ENCODE measurements at regions not wholly inside any gene's neighbourhood (a gene's known extent, or its start where the extent isn't known, plus 50 kb on each side); places are given as distances from the start of the nearest gene placed in this dataset.
A peak's percentile ranks its signal among the peaks of the same experiment; 100 is the strongest.
"Not testable (repeated sequence)": the region's sequence is repeated elsewhere in the genome, so short reads cannot be mapped to it uniquely, and the experiment has no call there.

GRCh38 chr10:91091780-91092179 lies 128.7 kb upstream of the PCGF5 start:
- DNase-seq, result no peak

- no peak for DNase-seq
Observed at GRCh38 chr10:91096274-91096673, 124.2 kb upstream of the PCGF5 start.

GRCh38 chr10:91097313-91097712 lies 123.2 kb upstream of the PCGF5 start:
- DNase-seq, result no peak

- not testable (repeated sequence) for DNase-seq
Observed at GRCh38 chr10:91098021-91098420, 122.4 kb upstream of the PCGF5 start.

GRCh38 chr10:91103384-91104192 lies 116.9 kb upstream of the PCGF5 start:
- DNase-seq, result no peak

DNA sequence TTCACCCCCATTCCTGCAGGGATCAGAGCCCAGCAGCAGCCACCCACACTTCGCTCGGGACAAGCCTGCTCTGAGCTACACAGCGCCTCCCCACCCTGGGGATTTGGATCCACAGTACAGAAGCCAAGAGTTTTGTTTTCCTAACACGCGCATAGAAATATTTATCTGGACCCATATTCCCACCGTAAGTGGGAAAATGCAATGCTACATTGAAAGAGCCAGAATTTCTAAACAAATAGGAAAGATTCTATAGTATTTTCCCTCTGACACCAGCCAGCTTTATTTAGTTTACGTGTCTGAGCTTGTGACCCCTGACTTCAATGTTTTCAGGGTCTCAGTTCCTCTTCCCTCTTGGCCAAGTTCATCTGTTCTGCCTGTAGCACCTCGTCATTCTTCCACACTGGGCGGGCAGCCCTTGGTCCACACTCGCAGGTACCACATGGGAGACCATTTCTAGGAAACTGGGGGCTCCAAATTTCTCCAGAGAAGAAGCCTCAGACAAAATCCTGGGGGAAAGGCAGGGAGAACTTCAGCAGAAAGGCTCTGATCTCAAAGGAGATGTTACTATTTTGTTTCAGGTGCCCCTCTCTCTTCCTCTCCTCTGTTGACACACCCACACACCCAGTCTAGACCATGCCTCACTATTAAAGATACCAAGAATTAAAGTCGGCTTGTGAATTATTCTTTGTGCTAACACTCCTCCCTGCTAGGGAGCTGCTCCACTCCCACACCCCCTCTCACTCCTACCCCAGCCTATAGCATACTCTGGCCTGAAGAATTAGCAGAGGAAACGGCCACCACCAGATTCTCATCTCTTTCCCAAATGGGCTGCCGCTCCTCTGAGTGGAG lies 116.0 kb upstream of the PCGF5 start:
- no peak for DNase-seq

GRCh38 chr10:91105269-91105668 lies 115.2 kb upstream of the PCGF5 start:
- DNase-seq, result no peak

DNA sequence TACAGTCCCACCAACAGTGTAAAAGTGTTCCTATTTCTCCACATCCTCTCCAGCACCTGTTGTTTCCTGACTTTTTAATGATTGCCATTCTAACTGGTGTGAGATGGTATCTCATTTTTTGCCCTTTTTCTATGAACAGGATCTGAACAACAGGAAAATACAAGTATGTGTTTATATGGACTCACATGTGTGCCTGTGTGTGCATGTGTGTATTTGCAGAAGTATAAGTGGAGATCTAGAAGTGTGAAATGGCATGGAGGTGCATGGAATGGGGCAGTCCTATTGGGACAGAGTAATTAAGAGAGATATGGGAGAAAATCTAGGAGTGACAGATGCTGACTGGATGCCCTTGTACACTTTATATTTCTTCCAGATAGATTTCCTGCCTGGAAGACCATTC lies 111.6 kb upstream of the PCGF5 start:
- DNase-seq, result no peak

- DNase-seq, result no peak
Observed at GRCh38 chr10:91111060-91111459, 109.4 kb upstream of the PCGF5 start.

DNA sequence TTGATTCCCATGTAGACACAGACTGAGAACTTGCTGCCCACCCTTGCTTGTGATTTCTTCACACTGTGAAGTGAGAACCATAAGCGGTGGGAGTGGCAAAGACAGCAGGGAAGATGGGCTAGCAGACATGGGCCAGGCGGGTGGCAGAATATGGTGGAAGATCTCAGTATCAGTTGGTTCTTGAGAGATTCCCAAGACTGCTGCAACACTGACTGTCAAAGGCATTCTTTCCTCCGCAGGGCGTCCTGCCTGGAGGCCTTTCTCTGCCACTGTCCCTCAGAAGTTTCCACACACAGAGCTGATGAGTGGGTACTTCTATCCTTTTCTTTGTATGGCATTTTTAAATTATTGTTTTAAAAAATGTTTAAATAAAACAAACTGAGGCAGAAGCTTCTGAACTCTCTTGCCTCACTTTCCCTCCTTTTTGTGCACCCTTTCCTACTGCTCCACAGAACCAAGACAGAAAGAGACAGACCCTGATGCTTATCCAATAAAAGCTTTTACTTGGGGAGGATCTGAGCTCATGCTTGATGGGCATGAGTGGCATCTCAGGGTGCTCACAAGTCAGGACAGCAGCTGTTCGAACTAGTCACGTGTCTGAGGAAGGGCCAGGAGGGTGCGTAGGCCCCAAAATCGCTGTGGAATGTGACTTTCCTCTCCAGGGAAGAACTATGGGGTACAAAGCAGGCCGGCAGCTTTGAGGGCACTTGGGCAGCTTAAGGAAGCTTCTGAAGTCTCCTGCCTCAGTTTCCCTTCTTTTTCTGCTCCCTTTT lies 104.7 kb upstream of the PCGF5 start:
- DNase-seq, result no peak

DNA sequence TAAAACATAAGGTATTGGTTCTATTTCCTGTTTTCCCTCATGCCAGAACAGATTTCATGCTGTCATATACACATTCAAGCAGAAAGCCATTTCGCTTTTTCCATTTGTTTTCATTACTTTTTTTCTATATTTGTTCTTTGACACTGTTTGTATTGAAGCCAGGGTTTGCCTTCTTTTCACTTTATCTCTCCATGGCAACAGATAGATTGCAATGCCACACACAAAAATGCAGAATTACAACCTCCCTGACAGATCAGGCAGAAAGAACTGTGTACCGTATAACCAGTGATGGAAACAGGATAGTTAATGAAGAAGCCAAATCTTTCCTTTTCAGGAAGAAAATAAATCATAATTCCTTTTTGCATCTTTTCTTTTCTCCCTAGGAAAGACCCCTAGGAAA lies 103.0 kb upstream of the PCGF5 start:
- no peak for DNase-seq

- no peak for DNase-seq
Observed at GRCh38 chr10:91120348-91120747, 100.1 kb upstream of the PCGF5 start.

DNA sequence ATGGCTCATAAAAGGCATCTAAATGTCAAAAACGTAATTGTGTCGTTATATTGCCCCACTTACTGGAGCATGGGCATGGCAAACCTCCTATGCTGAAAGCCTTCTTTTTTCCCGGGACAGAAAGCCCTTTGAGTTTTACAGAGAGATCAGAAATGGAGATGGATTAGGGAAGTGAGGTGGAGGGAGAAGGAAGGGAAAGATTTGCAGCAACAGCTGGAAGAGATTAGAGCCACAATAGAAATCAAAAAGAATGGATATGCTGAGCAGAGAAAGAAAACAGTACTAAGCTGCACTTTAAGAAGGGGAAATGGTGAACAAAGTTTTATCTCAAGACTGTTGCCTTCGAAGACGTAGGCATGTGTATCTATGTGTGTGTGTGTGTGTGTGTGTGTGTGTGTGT lies 97.2 kb upstream of the PCGF5 start:
- no peak for DNase-seq

GRCh38 chr10:91124016-91124415 lies 96.4 kb upstream of the PCGF5 start:
- no peak for DNase-seq

DNA sequence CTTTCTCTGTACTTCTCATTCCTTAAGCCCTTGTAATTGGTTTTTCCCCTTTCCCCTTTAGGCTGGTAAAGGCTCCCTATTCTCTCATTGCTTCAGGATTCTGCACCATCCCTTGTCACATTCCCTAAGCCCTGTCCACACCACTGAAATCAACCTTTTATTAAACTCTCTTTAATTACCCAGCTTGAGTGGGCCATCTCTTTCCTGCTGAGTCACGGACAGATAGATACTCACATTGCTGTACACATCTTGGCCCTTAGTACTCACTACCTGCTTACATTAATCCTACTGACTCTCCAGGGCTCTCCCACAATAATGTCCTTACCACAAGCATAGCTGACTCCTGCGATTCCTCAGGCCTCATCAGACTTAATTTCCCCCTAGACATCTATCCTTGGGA lies 94.0 kb upstream of the PCGF5 start:
- DNase-seq, result no peak

DNA sequence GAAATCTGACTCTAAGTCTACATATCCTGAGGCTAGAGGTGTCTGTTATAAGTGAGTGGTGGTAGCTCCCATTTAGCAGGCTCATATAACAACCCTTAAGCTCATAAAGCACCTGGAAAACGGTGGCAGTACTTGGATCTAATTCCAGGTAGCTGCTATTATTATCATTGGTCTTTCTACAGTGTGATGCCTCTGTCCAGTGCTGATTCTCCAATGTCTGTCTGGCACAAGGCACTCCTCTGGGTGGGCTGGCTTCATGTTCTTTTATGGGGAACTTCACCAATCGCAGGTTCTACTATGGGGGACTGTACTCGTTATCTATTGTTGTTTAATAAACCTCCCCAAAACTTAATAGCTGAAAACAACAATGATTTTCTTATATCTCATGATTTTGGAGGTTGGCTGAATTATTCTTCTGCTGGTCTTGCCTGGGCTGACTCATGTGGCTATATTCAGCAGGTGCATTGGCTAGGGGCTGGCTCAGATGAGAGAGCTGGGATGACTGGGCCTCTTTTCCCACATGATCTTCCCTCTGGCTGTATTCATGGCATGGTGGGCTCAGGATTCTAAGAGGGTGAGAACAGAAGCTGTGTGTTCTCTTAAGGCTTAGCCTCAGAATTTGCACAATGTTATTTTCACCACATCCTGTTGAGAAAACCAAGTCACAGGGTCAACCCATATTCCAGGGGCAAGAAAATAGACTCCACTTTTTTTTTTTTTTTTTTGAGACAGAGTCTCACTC lies 93.0 kb upstream of the PCGF5 start:
- no peak for DNase-seq

DNA sequence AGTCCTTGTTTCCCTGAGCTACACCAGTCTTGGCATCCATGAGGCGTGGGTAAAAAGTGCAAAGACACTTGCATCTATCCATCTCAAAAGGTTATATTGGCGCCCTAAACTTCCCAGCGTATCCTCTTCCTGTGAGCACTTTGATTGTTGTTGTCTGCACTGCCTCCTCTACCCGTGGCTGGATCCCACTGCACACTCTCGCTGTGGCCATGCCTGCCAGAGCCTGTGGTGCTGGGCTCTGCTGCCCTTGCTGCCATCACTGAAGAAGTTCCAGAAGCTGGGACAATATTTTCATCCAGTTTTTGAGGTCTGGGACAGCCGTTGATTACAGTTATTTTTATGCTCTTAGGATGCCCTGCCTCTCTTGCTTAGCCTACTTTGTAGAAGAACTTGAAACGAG lies 85.3 kb upstream of the PCGF5 start:
- DNase-seq, result no peak

DNA sequence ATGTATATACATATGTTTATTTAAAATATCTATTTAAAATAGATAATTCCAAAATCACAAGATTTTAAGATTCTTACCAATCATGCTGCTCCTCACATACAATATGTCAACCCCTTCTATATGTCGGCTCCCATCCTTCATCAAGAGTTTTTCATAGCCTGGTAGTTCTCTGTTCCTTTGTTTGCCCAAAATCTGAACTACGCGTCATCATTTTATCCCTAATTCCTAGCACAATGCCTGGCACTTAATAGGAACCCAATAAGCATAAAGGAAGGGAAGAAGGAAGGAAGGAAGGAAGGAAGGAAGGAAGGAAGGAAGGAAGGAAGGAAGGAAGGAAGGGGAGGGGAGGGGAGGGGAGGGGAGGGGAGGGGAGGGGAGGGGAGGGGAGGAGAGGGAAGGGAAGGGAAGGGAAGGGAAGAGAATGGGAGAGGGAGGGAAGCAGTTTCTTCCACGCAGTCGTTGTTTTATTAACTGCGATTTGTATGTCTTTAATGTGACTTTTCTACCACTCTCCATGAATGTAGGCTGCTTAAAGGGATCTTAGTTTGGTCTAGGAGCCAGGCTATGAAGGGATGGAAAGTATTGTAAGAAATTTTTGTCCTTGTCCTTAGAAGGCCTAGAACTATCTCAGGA lies 83.3 kb upstream of the PCGF5 start:
- DNase-seq, result no peak

DNA sequence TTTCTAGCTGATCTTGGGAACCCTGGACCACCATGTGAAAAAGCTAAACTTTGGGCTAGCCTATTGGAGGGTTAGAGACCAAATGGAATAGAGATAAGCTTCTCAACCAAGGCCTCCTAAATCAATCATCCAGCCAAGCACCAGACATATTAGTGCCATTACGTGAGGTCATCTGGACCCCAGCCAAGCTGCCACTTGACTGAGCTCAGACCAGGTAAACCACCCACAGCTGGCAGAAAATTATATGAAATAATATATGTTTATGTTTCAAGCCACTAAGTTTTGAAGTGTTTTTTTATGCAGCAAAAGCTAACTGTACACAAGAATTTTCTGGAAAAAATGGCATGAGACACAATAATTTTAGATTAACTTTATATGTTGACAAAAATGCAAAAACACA lies 82.6 kb upstream of the PCGF5 start:
- DNase-seq, result no peak

DNA sequence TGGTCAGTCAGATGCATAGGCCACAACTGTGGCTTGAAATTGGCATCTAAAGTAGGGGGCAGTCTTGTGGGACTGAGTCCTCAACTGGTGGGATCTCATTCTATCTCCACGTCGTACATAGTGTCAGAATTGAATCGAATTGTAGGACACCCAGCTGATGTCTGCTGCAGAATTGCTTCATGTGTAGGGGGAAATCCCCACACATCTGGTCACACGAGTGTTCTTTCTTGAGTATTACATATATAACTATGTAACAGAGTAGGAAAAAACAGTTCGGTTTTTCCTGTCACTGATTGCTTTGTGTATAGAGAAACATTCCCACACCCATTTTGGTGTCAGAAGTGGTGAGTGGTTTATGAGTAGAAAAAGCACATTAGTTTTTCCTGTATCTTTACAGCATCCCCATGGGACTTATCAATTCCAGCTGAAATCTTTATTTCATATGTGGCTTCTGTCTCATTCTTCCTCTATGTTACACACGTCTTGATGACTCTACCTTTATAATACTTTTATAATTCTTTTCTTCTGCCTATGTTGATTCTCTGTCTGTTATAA lies 79.4 kb upstream of the PCGF5 start:
- peak; percentile 19 for DNase-seq

DNA sequence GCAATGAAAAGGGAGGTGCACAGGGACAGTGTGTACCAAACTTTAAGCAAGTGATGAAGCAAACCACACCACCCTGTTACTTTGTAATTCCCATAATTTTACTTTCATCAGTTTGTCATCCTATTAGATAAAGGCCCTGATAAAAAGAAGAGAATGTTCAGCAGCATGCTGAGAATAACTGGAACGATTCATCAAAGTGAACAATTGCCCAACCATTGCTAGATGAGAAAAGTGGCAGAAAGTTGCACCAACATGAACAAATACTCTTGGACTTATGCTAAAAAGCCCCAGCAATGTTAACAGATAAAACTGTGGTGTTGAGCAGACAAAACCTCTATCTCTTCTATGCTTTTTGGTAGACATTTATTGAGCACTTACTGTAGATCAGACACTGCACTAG lies 75.5 kb upstream of the PCGF5 start:
- DNase-seq, result peak; percentile 17

DNA sequence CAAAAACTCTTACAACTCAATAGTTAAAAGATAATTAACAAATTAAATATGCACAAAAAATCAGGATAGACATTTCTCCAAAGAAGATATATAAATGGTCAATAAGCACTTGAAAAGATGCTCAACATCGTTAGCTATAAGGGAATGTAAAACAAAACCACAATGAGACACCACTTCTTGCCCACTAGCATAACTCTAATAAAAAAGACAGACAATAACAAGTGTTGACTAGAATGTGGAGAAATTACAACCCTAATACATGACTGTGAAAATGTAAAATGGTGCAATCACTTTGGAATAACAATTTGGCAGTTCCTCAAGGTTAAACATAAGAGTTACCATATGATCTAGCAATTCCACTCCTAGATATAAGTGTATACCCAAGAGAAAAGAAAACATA lies 74.3 kb upstream of the PCGF5 start:
- no peak for DNase-seq

All from fibroblast of upper back skin (primary cell).